Lower leg skin (tissue), 4 donors: ENCODE measurements at regions not wholly inside any gene's neighbourhood (a gene's known extent, or its start where the extent isn't known, plus 50 kb on each side); places are given as distances from the start of the nearest gene placed in this dataset.
"Not testable (repeated sequence)": the region's sequence is repeated elsewhere in the genome, so short reads cannot be mapped to it uniquely, and the experiment has no call there.

ENCODE experiments used
- DNase-seq, 2 donors: peaks; one replicate each; pipeline ENCODE4 v3.0.0-alpha.2; 2019; ENCODE audit warnings: low spot score in 2 of 2
- H3K4me3 ChIP-seq: fragments of 200-600 bp; sonication (generic); 2 replicates; pipeline ENCODE4 v1.5.1; 2017; ENCODE audit warnings: mild to moderate bottlenecking, low read depth; ENCODE audit not compliant: poor library complexity, severe bottlenecking
- CTCF ChIP-seq, 3 donors: fragments of 450-650 bp; IDR thresholded peaks; one replicate each; pipeline ENCODE4 v1.5.1; 2016; ENCODE audit warnings: antibody characterized with exemption in 3 of 3, mild to moderate bottlenecking in 3 of 3, moderate library complexity in 2 of 3
- POLR2A ChIP-seq, 2 donors: fragments of 450-650 bp; IDR thresholded peaks; one replicate each; pipeline ENCODE4 v1.6.1; 2016 to 2017; ENCODE audit warnings: antibody characterized with exemption in 2 of 2, mild to moderate bottlenecking in 1 of 2, moderate library complexity in 1 of 2
- WGBS, 2 donors: methylation state at CpG; one replicate each; pipeline ENCODE4 v1.1.5; 2018; 5-methylcytosine and 5-hydroxymethylcytosine counted together
- intact Hi-C: fragments of 100-400 bp; cut with DNase I; formaldehyde crosslinking; loops from one replicate; pipeline ENCODE4 v1.15.0; 2023; ENCODE audit warnings: low total_unique reads

DNA sequence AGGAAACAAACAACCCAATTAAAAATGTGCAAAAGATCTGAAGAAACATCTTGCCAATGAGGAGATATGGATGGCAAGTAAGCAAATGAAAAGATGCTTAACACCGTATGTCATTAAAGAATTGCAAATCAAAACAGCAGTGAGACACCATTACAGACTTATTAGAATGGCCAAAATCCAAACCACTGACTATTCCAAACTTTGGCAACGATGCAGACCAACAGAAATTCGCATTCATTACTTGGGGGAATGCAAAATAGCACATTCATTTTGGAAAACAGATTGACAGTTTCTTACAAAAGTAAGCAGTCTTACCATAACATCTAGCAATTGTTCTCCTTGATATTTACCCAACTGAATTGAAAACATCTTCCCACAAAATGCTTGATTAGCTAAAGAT is 1118.7 kb downstream of the SUCLG1 start:
- WGBS, 2 donors = 68 to 84% methylated on average over 3 of the region's 3 CpGs
- TF ChIP-seq POLR2A (IDR thresholded peaks at IDR 0.05) (no peak), CTCF (IDR thresholded peaks at IDR 0.05) (no peak)
- DNase-seq = no peak
- H3K4me3 ChIP-seq = no peak overlapping the region
- intact Hi-C loops = no loop called here

DNA sequence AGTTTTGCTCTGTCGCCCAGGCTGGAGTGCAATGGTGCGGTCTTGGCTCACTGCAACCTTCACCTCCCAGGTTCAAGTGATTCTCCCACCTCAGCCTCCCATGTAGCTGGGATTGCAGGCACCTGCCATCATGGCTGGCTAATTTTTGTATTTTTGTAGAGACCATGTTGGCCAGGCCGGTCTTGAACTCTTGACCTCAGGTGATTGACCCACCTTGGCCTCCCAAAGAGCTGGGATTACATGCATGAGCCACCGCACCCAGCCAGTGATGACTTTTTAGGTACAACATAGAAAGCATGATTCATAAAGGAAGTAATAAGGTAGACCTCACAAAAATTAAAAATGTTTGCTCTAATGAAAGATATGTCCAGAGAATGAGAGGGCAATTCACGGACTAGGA is 1119.1 kb downstream of the SUCLG1 start:
- H3K4me3 ChIP-seq, intact Hi-C loops, DNase-seq: not testable (repeated sequence)
- 92 to 93% methylated on average over 5 of the region's 5 CpGs for WGBS, 2 donors

- intact Hi-C loops = no loop called here
Observed at GRCh38 chr2:83331810-83332209, 1127.3 kb downstream of the SUCLG1 start.

GRCh38 chr2:83323038-83323437 is 1136.0 kb downstream of the SUCLG1 start:
- no peak for DNase-seq
- H3K4me3 ChIP-seq = no peak overlapping the region
- 11 to 35% methylated on average over 1 of the region's 1 CpG for WGBS, 2 donors
- TF ChIP-seq CTCF (IDR thresholded peaks at IDR 0.05) (no peak), POLR2A (IDR thresholded peaks at IDR 0.05) (no peak)
- intact Hi-C loops = no loop called here

More at GRCh38 chr2:83331810-83332209, 1127.3 kb downstream of the SUCLG1 start:
- WGBS, 2 donors = 95 to 96% methylated on average over 3 of the region's 3 CpGs
- TF ChIP-seq CTCF (IDR thresholded peaks at IDR 0.05) = no peak
- no peak for TF ChIP-seq POLR2A (IDR thresholded peaks at IDR 0.05)
- DNase-seq = no peak
- no peak overlapping the region for H3K4me3 ChIP-seq

- no peak for DNase-seq
- TF ChIP-seq CTCF (IDR thresholded peaks at IDR 0.05) = no peak
- TF ChIP-seq POLR2A (IDR thresholded peaks at IDR 0.05) = no peak
- H3K4me3 ChIP-seq = no peak overlapping the region
- intact Hi-C loops = no loop called here
Observed at GRCh38 chr2:83320053-83320452, 1139.0 kb downstream of the SUCLG1 start.

DNA sequence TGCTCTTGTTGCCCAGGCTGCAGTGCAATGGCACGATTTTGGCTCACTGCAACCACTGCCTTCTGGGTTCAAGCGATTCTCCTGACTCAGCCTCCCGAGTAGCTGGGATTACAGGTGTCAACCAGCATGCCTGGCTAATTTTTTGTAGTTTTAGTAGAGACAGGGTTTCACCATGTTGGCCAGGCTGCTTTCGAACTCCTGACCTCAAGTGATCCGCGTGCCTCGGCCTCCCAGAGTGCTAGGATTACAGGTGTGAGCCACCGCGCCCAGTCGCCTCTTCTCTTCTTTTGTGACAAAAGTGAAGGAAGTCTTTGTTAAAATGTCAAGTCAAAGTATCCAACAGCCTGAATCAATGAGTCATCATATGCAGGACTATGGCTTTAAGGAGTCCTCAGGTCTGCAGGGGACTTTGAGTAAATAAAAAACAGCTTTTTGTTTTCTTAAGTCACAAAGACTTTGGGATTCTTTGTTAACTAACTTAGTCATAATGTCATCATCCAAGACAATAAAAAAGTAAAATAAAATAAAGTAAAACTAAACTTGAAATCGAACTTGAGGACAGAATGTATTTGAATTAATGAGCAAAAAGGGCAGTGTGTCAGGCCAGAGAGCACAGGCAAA is 1153.2 kb downstream of the SUCLG1 start:
- intact Hi-C loops = no loop called here
- H3K4me3 ChIP-seq = no peak overlapping the region
- TF ChIP-seq POLR2A (IDR thresholded peaks at IDR 0.05) = no peak
- no peak for TF ChIP-seq CTCF (IDR thresholded peaks at IDR 0.05)
- DNase-seq = no peak
- 77 to 84% methylated on average over 11 of the region's 11 CpGs for WGBS, 2 donors
